Activated T-cell treated with anti-CD3 and anti-CD28 coated beads, Interleukin-2, amount 50 U/mL, for 24 hours (primary cell): ENCODE measurements at regions not wholly inside any gene's neighbourhood (a gene's known extent, or its start where the extent isn't known, plus 50 kb on each side); places are given as distances from the start of the nearest gene placed in this dataset.
A peak's percentile ranks its signal among the peaks of the same experiment; 100 is the strongest.

Source experiments
- DNase-seq: peaks from one replicate; pipeline ENCODE4 v3.0.0-alpha.2; 2020
- H3K27ac Mint-ChIP-seq: 2 replicates; pipeline ENCODE4 v1.8.0; 2020; ENCODE audit warnings: mild to moderate bottlenecking, mixed read lengths
- H3K27me3 Mint-ChIP-seq: 2 replicates; pipeline ENCODE4 v1.8.0; 2020; ENCODE audit warnings: mixed read lengths
- H3K36me3 Mint-ChIP-seq: 2 replicates; pipeline ENCODE4 v1.8.0; 2020; ENCODE audit warnings: low read depth, mixed read lengths
- H3K4me1 Mint-ChIP-seq: 2 replicates; pipeline ENCODE4 v1.8.0; 2020; ENCODE audit warnings: low read depth, mixed read lengths
- H3K4me3 Mint-ChIP-seq: 2 replicates; pipeline ENCODE4 v1.8.0; 2020; ENCODE audit warnings: mild to moderate bottlenecking, moderate library complexity, mixed read lengths
- H3K9me3 Mint-ChIP-seq: 2 replicates; pipeline ENCODE4 v1.8.0; 2020; ENCODE audit warnings: mixed read lengths

GRCh38 chr3:43197181-43197580, 89.2 kb upstream of the SNRK start:
- H3K27me3 Mint-ChIP-seq, result no peaks in the 10 kb centered on the region
- H3K4me1 Mint-ChIP-seq, result peaks cover 76% of the 10 kb centered on the region
- no peaks in the 10 kb centered on the region for H3K9me3 Mint-ChIP-seq
- no peak overlapping the region for H3K27ac Mint-ChIP-seq
- no peak for DNase-seq
- H3K4me3 Mint-ChIP-seq, result no peak overlapping the region
- no peaks in the 10 kb centered on the region for H3K36me3 Mint-ChIP-seq

DNA sequence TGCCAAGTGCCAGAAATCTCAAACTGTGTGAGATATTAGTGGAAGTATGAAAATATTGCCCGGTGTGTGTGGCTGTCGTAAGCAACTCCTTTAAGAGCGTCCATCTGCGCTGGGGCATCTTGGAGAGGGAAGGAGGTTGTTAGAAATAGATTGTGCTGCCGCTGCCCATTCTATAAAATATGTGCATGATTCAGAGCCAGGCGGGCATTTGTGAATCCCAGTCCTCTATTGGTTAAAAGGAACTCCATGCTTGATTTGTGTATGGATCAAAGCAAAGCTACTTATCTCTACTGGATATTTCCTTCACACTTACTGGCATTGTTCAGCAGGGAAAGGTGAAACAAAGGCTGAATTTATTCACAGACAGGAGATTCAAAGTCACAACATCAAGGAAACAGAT, 89.6 kb upstream of the SNRK start:
- no peak overlapping the region for H3K4me3 Mint-ChIP-seq
- no peaks in the 10 kb centered on the region for H3K36me3 Mint-ChIP-seq
- no peaks in the 10 kb centered on the region for H3K27me3 Mint-ChIP-seq
- no peak overlapping the region for H3K27ac Mint-ChIP-seq
- no peak for DNase-seq
- no peaks in the 10 kb centered on the region for H3K9me3 Mint-ChIP-seq
- peaks cover 80% of the 10 kb centered on the region for H3K4me1 Mint-ChIP-seq

DNA sequence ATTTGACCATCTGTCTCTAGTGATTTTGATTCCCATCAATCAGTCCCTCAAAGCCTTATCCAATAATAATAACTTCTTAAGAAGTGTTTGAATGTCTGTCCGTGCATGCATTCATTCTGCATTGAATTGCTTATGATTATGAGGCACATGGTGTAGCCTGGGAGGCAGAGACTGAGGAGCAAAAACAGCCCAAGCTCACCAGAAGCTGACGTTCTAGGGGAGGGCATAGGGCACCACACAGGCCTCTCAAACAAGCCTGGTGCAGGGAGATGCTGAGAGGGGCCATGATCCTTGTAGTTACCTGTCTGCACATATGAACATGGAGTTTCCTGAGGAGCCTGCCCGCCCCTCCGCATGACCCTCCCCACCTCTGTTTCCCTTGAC, 89.2 kb upstream of the POMGNT2 start:
- Mint-ChIP-seq H3K27me3 (no peaks in the 10 kb centered on the region), H3K27ac (no peak overlapping the region), H3K36me3 (no peaks in the 10 kb centered on the region), H3K4me3 (no peak overlapping the region), H3K9me3 (no peaks in the 10 kb centered on the region), H3K4me1 (peaks cover 76% of the 10 kb centered on the region)
- DNase-seq, result no peak

- Mint-ChIP-seq H3K27me3 (no peaks in the 10 kb centered on the region), H3K4me1 (peaks cover 71% of the 10 kb centered on the region), H3K9me3 (no peaks in the 10 kb centered on the region), H3K27ac (peak overlapping the region; percentile 83), H3K4me3 (no peak overlapping the region), H3K36me3 (no peaks in the 10 kb centered on the region)
- peak; percentile 46 for DNase-seq
These were observed 88.7 kb upstream of the POMGNT2 start for GRCh38 chr3:43194490-43195114.

DNA sequence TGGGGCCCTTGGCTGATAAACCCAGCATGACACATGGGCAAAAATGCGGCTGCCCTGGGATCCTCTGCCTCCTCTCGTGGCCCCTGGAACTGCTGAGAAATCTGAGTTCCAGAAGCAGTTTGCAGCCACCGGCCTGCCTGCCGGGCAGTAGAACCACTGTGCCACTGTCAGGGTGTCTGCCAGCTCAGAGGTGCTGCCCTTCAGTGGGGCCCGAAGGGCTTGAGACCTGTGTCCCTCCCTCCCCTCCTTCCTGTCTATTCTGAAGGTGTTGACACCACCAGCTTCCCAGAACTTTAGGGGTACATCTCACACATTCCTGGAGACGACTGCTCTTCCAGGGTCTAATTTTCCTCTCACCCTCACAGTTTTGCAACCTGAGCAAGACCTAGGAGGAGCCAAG, 88.2 kb upstream of the POMGNT2 start:
- Mint-ChIP-seq H3K27me3 (no peaks in the 10 kb centered on the region), H3K27ac (peak overlapping the region; percentile 83), H3K4me1 (peaks cover 67% of the 10 kb centered on the region), H3K9me3 (no peaks in the 10 kb centered on the region), H3K36me3 (no peaks in the 10 kb centered on the region), H3K4me3 (no peak overlapping the region)
- DNase-seq, result no peak

- Mint-ChIP-seq H3K4me1 (peaks cover 53% of the 10 kb centered on the region), H3K27ac (no peak overlapping the region), H3K36me3 (no peaks in the 10 kb centered on the region), H3K27me3 (no peaks in the 10 kb centered on the region), H3K9me3 (peaks cover 5% of the 10 kb centered on the region), H3K4me3 (no peak overlapping the region)
- DNase-seq, result no peak
These were observed 86.1 kb upstream of the POMGNT2 start for GRCh38 chr3:43192028-43192427.

DNA sequence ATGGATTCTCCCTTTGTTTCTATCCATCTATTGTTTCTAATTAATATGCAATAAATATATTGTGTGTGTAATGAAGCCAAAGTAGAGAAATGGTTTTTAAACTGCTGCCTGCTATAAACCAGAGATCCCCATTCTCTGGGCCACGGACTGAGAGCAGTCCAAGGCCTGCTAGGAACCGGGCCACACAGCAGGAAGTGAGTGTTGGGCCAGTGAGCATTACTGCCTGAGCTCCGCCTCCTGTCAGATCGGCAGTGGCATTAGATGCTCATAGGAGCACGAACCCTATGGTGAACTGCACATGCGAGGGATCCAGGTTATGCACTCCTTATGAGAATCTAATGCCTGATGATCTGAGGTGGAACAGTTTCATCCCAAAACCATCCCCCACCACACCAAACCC, 85.2 kb upstream of the POMGNT2 start:
- no peak for DNase-seq
- Mint-ChIP-seq H3K27ac (no peak overlapping the region), H3K36me3 (no peaks in the 10 kb centered on the region), H3K4me3 (no peak overlapping the region), H3K4me1 (peaks cover 48% of the 10 kb centered on the region), H3K27me3 (no peaks in the 10 kb centered on the region), H3K9me3 (peaks cover 5% of the 10 kb centered on the region)

DNA sequence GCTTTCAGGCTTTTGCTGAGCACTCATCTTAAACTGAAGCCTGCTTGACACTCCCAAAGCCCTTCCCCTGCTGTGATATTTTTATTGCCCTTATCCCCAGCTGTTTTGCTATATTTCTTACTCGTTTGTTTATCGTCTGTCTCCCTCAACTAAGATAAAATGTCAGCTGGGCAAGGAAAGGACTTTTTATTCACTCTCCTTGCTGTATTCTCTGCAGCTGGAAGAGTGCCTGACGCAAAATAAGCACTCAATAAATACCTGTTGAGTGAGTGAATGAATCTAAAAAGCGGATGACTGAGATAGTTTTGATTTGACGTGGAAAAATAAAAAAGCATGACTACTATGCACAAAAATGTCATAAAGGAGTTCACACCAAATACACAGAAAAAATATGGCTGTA, 84.8 kb upstream of the POMGNT2 start:
- peaks cover 5% of the 10 kb centered on the region for H3K9me3 Mint-ChIP-seq
- H3K27ac Mint-ChIP-seq, result no peak overlapping the region
- DNase-seq, result no peak
- H3K27me3 Mint-ChIP-seq, result no peaks in the 10 kb centered on the region
- no peaks in the 10 kb centered on the region for H3K36me3 Mint-ChIP-seq
- no peak overlapping the region for H3K4me3 Mint-ChIP-seq
- H3K4me1 Mint-ChIP-seq, result peaks cover 44% of the 10 kb centered on the region

- DNase-seq, result no peak
- Mint-ChIP-seq H3K27ac (no peak overlapping the region), H3K9me3 (peaks cover 5% of the 10 kb centered on the region), H3K4me3 (no peak overlapping the region), H3K27me3 (no peaks in the 10 kb centered on the region), H3K4me1 (peaks cover 25% of the 10 kb centered on the region), H3K36me3 (no peaks in the 10 kb centered on the region)
These were observed 82.1 kb upstream of the POMGNT2 start for GRCh38 chr3:43187836-43188479.

- H3K9me3 Mint-ChIP-seq, result peaks cover 5% of the 10 kb centered on the region
- no peak overlapping the region for H3K27ac Mint-ChIP-seq
- DNase-seq, result no peak
- H3K36me3 Mint-ChIP-seq, result no peaks in the 10 kb centered on the region
- no peak overlapping the region for H3K4me3 Mint-ChIP-seq
- H3K4me1 Mint-ChIP-seq, result peaks cover 25% of the 10 kb centered on the region
- H3K27me3 Mint-ChIP-seq, result no peaks in the 10 kb centered on the region
These were observed 80.1 kb upstream of the POMGNT2 start for GRCh38 chr3:43185983-43186314.

DNA sequence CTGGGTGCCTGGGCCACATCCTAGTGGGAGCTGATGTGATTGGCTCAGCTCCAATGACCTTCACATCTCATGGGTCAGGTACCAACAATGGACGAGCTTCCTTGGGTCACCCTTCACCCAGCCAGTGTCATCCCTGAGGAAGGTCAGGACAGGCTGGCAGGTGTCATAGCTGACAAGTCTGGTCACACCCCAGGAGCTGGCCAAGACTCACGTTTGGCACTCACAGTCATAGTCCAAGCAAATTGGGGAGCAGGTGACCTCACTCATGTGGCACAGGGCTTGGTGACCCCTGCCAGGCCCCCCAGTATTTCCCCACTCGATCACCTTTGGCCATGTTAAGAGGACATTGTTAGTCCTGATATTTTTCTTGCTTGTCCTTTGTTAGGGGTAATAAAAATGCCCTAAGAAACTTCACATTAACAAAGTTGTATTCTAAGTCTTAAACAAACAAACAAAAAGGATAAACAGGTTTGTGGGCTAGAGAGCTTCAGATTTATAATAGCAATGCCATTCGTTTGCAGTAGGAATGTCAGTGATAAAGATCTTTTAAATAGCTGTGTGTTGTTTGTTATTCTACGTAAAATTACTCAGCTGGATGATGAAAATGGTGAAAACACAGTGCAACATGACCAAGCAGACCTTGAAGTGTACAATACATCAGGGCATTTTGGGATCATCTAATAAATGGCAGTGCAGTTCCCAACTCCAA, 79.5 kb upstream of the POMGNT2 start:
- DNase-seq, result no peak
- Mint-ChIP-seq H3K4me1 (peaks cover 30% of the 10 kb centered on the region), H3K9me3 (peaks cover 5% of the 10 kb centered on the region), H3K27ac (no peak overlapping the region), H3K36me3 (no peaks in the 10 kb centered on the region), H3K4me3 (no peak overlapping the region), H3K27me3 (no peaks in the 10 kb centered on the region)

GRCh38 chr3:43183456-43183855, 77.6 kb upstream of the POMGNT2 start:
- no peak for DNase-seq

GRCh38 chr3:43181202-43181821, 75.4 kb upstream of the POMGNT2 start:
- H3K27ac Mint-ChIP-seq, result peak overlapping the region; percentile 80
- DNase-seq, result peak; percentile 65

More at GRCh38 chr3:43183456-43183855, 77.6 kb upstream of the POMGNT2 start:
- Mint-ChIP-seq H3K27me3 (no peaks in the 10 kb centered on the region), H3K4me3 (no peak overlapping the region), H3K27ac (no peak overlapping the region), H3K9me3 (peaks cover 5% of the 10 kb centered on the region), H3K36me3 (no peaks in the 10 kb centered on the region), H3K4me1 (peaks cover 50% of the 10 kb centered on the region)

DNA sequence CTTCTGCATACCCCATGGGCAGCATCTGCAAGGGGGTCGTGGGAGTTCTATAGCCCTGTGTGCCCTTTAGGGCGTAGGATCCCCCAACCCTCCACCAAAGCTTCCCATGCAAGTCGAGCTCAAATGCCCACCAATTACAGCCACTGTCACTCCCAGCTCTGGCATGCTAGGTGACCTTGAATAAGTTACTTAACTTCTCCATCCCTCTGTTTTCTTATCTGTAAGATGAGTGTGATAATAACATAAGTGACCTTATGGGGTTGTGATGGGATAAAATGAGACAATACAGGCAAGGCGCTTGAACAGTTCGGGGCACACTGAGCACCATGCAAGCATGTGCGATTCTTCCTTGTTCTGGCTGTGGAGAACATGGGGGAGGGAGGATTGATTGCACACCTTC, 74.8 kb upstream of the POMGNT2 start:
- peaks cover 46% of the 10 kb centered on the region for H3K4me1 Mint-ChIP-seq
- no peak for DNase-seq
- H3K27ac Mint-ChIP-seq, result peak overlapping the region; percentile 80
- no peaks in the 10 kb centered on the region for H3K27me3 Mint-ChIP-seq
- no peaks in the 10 kb centered on the region for H3K36me3 Mint-ChIP-seq
- peak overlapping the region; percentile 34 for H3K4me3 Mint-ChIP-seq
- no peaks in the 10 kb centered on the region for H3K9me3 Mint-ChIP-seq

More at GRCh38 chr3:43181202-43181821, 75.4 kb upstream of the POMGNT2 start:
- Mint-ChIP-seq H3K9me3 (no peaks in the 10 kb centered on the region), H3K27me3 (no peaks in the 10 kb centered on the region), H3K36me3 (no peaks in the 10 kb centered on the region), H3K4me1 (peaks cover 46% of the 10 kb centered on the region), H3K4me3 (peak overlapping the region; percentile 34)

DNA sequence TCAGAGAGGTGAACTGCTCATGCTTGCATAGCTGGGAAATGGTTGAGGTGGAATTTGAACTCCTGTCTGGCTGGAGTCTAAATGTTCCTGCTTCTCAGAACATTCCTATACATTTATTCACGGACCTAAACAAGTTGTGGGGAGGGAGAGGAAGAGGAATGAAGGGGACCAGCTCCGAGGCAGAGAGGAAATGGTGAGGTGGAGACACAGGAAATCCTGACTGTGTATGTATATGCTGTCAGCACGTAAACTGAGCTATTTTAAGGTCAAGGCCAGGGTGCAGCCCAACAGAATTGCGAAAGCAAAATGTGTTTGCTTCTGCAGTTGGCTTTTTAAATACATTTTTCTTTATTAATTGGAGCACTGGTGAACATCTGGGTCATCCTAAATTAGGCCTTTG, 74.1 kb upstream of the POMGNT2 start:
- Mint-ChIP-seq H3K4me3 (no peak overlapping the region), H3K36me3 (no peaks in the 10 kb centered on the region), H3K27ac (peak overlapping the region; percentile 42), H3K27me3 (no peaks in the 10 kb centered on the region), H3K9me3 (no peaks in the 10 kb centered on the region), H3K4me1 (peaks cover 46% of the 10 kb centered on the region)
- DNase-seq, result no peak
